HUES6 (cell line): ENCODE measurements at regions not wholly inside any gene's neighbourhood (a gene's known extent, or its start where the extent isn't known, plus 50 kb on each side); places are given as distances from the start of the nearest gene placed in this dataset.

ENCODE experiments used
- H3K27ac ChIP-seq: 2 replicates; pipeline ENCODE4 v1.7.0; 2013; ENCODE audit warnings: low read depth, mild to moderate bottlenecking, low read length, inconsistent platforms
- H3K27me3 ChIP-seq: 2 replicates; pipeline ENCODE4 v1.6.1; 2013; ENCODE audit warnings: low read length; ENCODE audit not compliant: control insufficient read depth, insufficient read depth
- H3K36me3 ChIP-seq: 2 replicates; pipeline ENCODE4 v1.6.1; 2013; ENCODE audit warnings: low read length; ENCODE audit not compliant: control insufficient read depth, insufficient read depth
- H3K4me1 ChIP-seq: 2 replicates; pipeline ENCODE4 v1.6.1; 2013; ENCODE audit warnings: low read length; ENCODE audit not compliant: control insufficient read depth, insufficient read depth
- H3K4me3 ChIP-seq: 2 replicates; pipeline ENCODE4 v1.5.1; 2013; ENCODE audit warnings: low read depth, low read length
- H3K9ac ChIP-seq: one replicate; pipeline ENCODE4 v1.6.1; 2013; ENCODE audit warnings: mild to moderate bottlenecking, low read length
- H3K9me3 ChIP-seq: 2 replicates; pipeline ENCODE4 v1.6.1; 2013; ENCODE audit warnings: low read depth, low read length; ENCODE audit not compliant: control insufficient read depth, insufficient read depth

DNA sequence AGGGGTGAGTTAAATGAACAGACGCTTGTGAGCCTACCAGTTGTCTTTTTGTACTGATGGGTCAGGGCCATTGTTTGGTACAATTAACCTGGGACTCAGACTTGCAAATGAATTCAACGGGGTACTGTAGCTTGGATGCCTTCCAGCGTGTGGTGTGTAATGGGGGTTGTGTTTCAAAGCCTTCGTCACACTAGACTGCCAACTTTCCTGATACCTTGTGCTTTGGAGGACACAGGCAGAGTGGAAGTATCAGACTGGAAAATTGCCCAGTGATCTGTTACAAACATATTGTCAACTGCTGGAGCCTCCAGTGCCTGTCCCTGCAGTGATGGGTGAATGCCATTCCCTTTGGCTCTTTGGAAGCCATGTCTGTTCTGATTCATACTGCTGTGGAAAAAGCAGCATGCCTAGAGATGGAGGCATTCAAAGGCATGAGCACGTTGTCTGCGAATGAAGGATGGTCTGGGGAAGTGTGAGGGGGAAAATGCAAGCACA is 384.5 kb downstream of the LMX1A start:
- Histone ChIP-seq H3K27me3 (no peaks in the 10 kb centered on the region), H3K4me1 (peaks cover 5% of the 10 kb centered on the region), H3K36me3 (no peaks in the 10 kb centered on the region), H3K9ac (no peak overlapping the region), H3K27ac (no peak overlapping the region), H3K9me3 (no peaks in the 10 kb centered on the region), H3K4me3 (no peak overlapping the region)

DNA sequence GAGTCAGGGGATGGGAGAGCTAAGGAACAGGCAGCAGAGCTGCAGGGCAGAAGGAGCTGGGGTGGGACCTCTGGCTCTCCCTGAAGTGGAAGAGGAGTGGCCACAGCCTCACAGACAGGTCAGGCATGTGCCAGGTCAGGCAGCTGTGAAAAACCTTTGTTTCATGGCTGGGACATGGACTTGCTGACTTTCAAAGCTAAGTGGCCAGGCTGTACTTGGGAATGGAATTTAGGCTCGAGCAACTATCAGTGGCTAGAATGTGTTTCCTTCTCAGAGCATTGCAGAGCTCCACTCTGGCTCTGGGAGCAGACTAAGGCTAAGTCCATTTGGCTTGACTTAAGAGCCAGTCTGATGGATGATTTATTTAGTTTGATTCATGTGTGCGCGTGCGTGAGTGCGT is 385.1 kb downstream of the LMX1A start:
- H3K9me3 ChIP-seq = no peaks in the 10 kb centered on the region
- H3K27me3 ChIP-seq = no peaks in the 10 kb centered on the region
- H3K36me3 ChIP-seq = no peaks in the 10 kb centered on the region
- no peak overlapping the region for H3K9ac ChIP-seq
- no peak overlapping the region for H3K27ac ChIP-seq
- H3K4me3 ChIP-seq = no peak overlapping the region
- H3K4me1 ChIP-seq = peaks cover 5% of the 10 kb centered on the region

DNA sequence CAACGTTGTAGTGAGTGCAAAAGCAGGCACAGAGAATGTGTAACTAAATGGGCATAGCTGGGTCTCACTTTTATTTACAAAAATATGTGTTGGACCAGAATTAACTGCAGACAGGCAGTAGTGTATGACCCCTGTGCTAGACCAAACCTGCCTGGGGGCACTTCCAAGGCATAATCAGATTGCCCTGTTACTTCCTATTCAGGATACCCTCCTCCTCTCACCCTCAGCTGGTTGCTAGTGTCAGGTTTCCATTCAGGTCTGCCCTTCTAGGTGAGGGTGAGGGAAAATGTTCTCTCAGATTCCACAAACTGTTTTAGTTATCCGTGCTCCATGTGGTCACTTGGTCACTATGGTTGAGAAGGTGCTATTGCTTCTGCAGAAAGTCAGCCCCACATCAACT is 387.3 kb downstream of the LMX1A start:
- Histone ChIP-seq H3K36me3 (no peaks in the 10 kb centered on the region), H3K9me3 (no peaks in the 10 kb centered on the region), H3K4me3 (no peak overlapping the region), H3K27me3 (no peaks in the 10 kb centered on the region), H3K27ac (no peak overlapping the region), H3K9ac (no peak overlapping the region), H3K4me1 (peaks cover 5% of the 10 kb centered on the region)

DNA sequence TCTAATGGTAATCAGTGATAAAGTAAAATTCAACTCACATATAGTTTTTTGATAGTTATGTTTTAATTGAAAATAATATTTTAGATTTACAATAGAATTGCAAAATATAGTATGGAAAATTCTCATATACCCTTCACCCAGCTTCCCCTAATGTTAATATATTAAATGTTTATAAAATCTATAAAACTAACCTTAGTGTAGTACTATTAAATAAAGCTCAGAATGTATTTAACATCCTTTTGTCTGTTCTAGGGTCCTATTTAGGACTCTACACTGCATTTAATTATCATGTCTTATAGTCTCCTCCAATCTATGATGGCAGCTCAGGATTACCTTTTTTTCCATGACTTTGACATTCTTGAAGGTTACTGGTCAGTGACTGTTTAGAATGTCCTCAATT is 389.2 kb downstream of the LMX1A start:
- H3K27me3 ChIP-seq = no peaks in the 10 kb centered on the region

DNA sequence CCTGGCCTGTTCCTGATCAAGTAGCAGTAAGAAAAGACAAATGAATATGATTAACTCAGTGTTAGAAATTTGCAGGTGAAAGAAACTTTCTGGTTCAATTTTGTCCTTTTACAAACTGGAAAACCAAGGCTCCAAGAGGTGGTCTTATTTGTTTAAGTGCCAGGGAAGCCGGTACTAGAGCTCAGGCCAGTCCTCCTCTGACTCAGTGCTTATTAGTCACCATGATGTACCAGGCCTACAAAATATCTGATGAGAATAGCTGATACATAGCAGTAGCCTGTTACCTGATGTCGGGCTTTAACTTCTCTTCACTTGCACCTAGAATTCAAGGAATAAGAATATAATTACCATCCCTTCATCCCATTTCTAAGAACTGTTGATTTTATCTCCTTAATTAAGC is 394.8 kb downstream of the LMX1A start:
- H3K9ac ChIP-seq = no peak overlapping the region
- H3K27me3 ChIP-seq = no peaks in the 10 kb centered on the region
- H3K4me3 ChIP-seq = no peak overlapping the region
- no peaks in the 10 kb centered on the region for H3K4me1 ChIP-seq
- no peaks in the 10 kb centered on the region for H3K36me3 ChIP-seq
- H3K27ac ChIP-seq = no peak overlapping the region
- no peaks in the 10 kb centered on the region for H3K9me3 ChIP-seq

More for the DNA sequence above, 389.2 kb downstream of the LMX1A start:
- Histone ChIP-seq H3K9ac (no peak overlapping the region), H3K9me3 (no peaks in the 10 kb centered on the region), H3K27ac (no peak overlapping the region), H3K4me1 (peaks cover 5% of the 10 kb centered on the region), H3K4me3 (no peak overlapping the region), H3K36me3 (no peaks in the 10 kb centered on the region)

DNA sequence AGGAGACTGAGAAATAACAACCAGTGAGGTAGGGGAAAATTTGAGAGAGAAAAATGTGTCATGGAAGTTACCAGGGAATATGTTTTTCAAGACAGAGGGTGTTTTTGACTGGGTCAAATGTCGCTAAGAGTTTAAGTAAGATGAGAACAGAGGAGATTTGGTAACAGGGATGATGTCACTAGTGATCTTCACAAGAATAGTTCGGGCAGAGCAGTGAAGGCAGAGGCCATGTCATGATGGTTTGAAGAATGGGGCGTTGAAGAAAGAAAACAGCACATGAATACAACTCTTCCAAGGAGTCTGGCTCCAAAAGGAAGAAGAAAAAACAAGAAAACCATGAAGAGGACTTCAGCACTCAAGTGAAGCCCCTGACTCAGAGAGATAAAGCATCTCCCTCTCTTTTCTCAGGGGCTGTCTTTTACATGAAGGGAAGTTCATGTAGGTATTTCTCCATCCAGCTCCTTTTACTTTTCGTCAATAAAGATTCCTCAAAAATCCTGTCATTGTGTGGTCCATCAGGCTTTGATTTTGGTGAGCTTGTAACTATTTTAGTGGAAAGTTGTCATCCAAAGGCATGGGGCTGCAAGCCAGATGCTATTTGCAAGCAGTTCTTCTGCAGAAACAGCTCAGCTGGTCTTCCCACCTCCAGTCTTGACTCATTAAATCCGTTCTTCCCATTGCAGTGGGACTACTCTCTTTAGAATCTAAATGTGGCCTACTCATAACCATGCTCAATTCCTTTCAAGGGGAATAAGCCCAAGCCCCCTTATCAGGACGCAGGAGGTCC is 397.3 kb downstream of the LMX1A start:
- Histone ChIP-seq H3K27me3 (no peaks in the 10 kb centered on the region), H3K9ac (no peak overlapping the region), H3K9me3 (no peaks in the 10 kb centered on the region), H3K36me3 (no peaks in the 10 kb centered on the region), H3K4me3 (no peak overlapping the region), H3K27ac (no peak overlapping the region), H3K4me1 (no peaks in the 10 kb centered on the region)

DNA sequence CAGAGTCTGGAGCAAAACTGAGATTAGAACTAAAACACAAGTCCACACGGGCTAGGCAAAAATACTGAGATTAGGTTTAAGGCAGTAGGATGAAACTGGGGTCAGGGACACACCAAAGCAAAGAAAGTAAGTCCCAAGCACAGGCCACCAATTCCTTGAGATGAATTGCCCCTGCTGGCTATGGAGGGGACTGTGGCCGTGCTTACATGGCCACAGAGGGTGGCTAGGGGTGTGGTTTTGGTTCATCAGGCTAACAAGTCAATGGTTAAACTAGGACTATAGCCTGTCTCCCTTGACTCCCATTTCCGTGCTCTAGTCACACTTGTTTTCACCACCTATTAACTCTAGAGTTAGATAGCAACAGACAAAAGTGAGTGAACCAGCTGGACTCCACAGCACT is 394.8 kb downstream of the PBX1 start:
- H3K9me3 ChIP-seq = peaks cover 5% of the 10 kb centered on the region
- H3K4me1 ChIP-seq = peaks cover 10% of the 10 kb centered on the region

DNA sequence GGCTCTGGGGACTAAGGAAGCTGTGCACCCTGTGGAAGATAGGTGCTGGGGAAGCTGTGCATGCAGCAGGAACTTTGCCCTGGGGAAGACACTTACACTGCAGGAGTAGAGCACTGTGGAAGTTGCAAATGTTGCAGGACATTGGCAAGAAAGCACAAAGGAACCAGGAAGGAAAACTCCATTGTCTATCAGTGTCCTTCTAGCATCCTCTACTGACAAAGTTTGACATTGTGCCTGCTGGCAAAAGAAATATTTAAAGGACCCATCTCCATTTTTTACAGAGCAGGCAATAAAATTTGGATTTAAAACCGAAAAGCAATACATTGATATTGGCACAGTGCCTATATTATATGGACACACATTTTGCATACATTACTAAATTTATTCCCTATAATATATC is 394.1 kb downstream of the PBX1 start:
- Histone ChIP-seq H3K9me3 (peaks cover 13% of the 10 kb centered on the region), H3K36me3 (no peaks in the 10 kb centered on the region), H3K27ac (no peak overlapping the region), H3K4me1 (peaks cover 10% of the 10 kb centered on the region), H3K27me3 (no peaks in the 10 kb centered on the region), H3K9ac (no peak overlapping the region), H3K4me3 (no peak overlapping the region)

More for the DNA sequence above, 394.8 kb downstream of the PBX1 start:
- H3K4me3 ChIP-seq = no peak overlapping the region
- H3K27ac ChIP-seq = no peak overlapping the region
- H3K9ac ChIP-seq = no peak overlapping the region
- H3K27me3 ChIP-seq = no peaks in the 10 kb centered on the region
- no peaks in the 10 kb centered on the region for H3K36me3 ChIP-seq

DNA sequence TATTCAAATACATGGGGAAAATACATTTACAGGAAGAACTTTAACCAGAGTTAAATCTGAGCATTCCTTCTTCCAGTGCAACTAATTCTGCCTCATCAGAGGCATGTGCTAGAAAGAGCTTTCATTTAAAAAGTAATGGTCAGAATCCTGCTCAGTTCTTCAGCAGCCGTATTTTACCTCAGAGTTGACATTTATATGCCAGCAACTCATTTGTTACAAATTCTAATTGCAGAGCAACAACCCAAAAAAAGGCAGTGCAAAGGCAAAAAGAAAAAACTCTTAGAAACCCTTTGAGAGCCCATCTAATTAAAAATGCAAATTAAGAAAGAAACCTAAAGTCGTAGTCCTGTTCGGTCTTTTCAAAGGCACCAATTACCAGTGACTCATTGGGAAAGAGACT is 392.5 kb downstream of the PBX1 start:
- Histone ChIP-seq H3K9me3 (peaks cover 22% of the 10 kb centered on the region), H3K27ac (no peak overlapping the region), H3K4me1 (peaks cover 10% of the 10 kb centered on the region), H3K9ac (no peak overlapping the region), H3K36me3 (no peaks in the 10 kb centered on the region), H3K4me3 (no peak overlapping the region), H3K27me3 (no peaks in the 10 kb centered on the region)

DNA sequence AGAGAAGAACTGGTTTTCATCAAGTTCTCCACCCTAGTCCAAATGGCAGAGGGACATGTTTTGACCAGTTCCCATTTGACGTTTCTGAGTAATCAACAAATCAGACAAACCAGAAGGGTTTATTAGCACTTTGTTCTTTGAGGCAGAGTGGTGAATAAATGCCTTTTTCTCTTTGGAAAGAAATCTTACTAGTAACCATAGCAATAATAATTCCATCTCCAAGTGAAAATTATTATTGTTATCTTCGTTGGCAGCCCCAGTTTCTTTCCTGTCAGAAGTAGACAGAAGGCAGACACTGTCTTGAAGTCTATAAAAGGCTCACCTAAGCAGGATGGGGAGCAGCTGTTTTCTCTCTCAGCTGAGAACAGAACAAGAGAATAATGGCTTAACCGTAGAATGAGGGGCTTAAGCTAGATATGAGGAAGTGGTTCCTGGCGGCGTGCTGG is 391.6 kb downstream of the PBX1 start:
- Histone ChIP-seq H3K4me3 (no peak overlapping the region), H3K27ac (no peak overlapping the region), H3K36me3 (no peaks in the 10 kb centered on the region), H3K9ac (no peak overlapping the region), H3K27me3 (no peaks in the 10 kb centered on the region), H3K4me1 (peaks cover 10% of the 10 kb centered on the region), H3K9me3 (peaks cover 22% of the 10 kb centered on the region)

DNA sequence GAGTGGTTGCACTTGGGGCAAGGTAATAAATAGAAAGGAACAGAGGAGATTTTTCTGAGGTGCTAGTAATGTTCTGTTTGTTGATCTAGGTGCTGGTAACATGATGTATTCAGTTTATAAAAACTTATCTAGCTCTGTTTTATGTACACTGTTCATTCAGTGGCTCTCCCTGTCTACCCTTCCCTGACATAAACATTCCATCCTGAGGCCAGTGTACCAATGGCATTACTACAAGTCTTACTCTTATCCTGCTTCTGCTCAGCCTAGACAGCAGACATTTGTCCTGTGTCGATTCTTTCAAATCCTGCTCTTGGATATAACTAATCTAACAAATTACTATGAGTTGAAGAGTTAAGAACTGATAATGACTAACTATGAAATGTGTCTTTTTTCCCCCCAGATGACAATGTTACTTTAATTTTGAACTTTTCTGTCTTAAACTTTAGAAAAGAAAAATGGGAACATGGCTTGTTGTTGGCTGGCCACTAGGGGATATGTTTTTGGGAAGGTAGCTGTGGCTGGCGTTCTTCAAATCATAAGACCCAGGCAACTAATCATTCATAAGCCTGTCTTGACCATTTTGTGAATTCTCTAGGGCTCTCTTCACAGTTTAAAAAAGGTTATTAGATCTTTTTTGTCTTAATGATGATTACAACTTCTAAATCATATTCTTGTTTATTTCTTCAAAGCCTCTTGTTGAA is 390.9 kb downstream of the PBX1 start:
- peaks cover 10% of the 10 kb centered on the region for H3K4me1 ChIP-seq
- H3K27ac ChIP-seq = no peak overlapping the region
- H3K9me3 ChIP-seq = peaks cover 22% of the 10 kb centered on the region
- H3K9ac ChIP-seq = no peak overlapping the region
- no peak overlapping the region for H3K4me3 ChIP-seq
- no peaks in the 10 kb centered on the region for H3K36me3 ChIP-seq
- no peaks in the 10 kb centered on the region for H3K27me3 ChIP-seq
